WTC11 (cell line): ENCODE measurements at regions not wholly inside any gene's neighbourhood (a gene's known extent, or its start where the extent isn't known, plus 50 kb on each side); places are given as distances from the start of the nearest gene placed in this dataset.

Source experiments
- ATAC-seq: fragments of 200-7000 bp; cut with Tn5 transposase; 2 replicates; pipeline ENCODE4 v1.10.0; 2021; ENCODE audit warnings: mild to moderate bottlenecking, moderate library complexity
- CTCF ChIA-PET: fragments of 300-600 bp; sonication (Branson Sonifier 250); formaldehyde crosslinking; loops from one replicate; lab custom pipeline; 2021; ENCODE audit warnings: antibody characterized with exemption; lab: Charles Lee
- POLR2A ChIA-PET: fragments of 350-600 bp; sonication (Branson Sonifier 250); formaldehyde crosslinking; loops from one replicate; lab custom pipeline; 2021; ENCODE audit warnings: antibody characterized with exemption; lab: Charles Lee
- DNase-seq: peaks from one replicate; pipeline ENCODE4 v3.0.0; 2021; ENCODE audit warnings: low spot score
- H3K27ac Mint-ChIP-seq: 2 replicates; pipeline ENCODE4 v1.8.0; 2021; ENCODE audit warnings: mixed read lengths
- H3K27me3 Mint-ChIP-seq: 2 replicates; pipeline ENCODE4 v1.8.0; 2021; ENCODE audit warnings: low read depth, mild to moderate bottlenecking, moderate library complexity, mixed read lengths
- H3K36me3 Mint-ChIP-seq: 2 replicates; pipeline ENCODE4 v1.8.0; 2021; ENCODE audit warnings: mixed read lengths
- H3K4me1 Mint-ChIP-seq: 2 replicates; pipeline ENCODE4 v1.8.0; 2022; ENCODE audit warnings: mixed read lengths
- H3K4me3 Mint-ChIP-seq: 2 replicates; pipeline ENCODE4 v1.8.0; 2021; ENCODE audit warnings: mild to moderate bottlenecking, moderate library complexity, mixed read lengths
- H3K9me3 Mint-ChIP-seq: 2 replicates; pipeline ENCODE4 v1.8.0; 2021; ENCODE audit warnings: mixed read lengths
- ATF3 ChIP-seq: sonication (generic); formaldehyde crosslinking; conservative IDR thresholded peaks from 2 replicates; pipeline ENCODE4 v1.8.1; 2022; ENCODE audit warnings: mild to moderate bottlenecking, missing genetic modification reagents
- E2F5 ChIP-seq: sonication (generic); formaldehyde crosslinking; IDR thresholded peaks from 2 replicates; pipeline ENCODE4 v1.8.1; 2022; ENCODE audit warnings: mild to moderate bottlenecking, moderate library complexity, missing genetic modification reagents
- FOXP1 ChIP-seq: sonication (generic); formaldehyde crosslinking; IDR thresholded peaks from 2 replicates; pipeline ENCODE4 v1.8.0; 2022; ENCODE audit warnings: missing genetic modification reagents, mild to moderate bottlenecking, moderate library complexity, borderline replicate concordance
- IRF2 ChIP-seq: sonication (generic); formaldehyde crosslinking; IDR thresholded peaks from 2 replicates; pipeline ENCODE4 v1.8.0; 2022; ENCODE audit warnings: low read depth, missing genetic modification reagents, borderline replicate concordance
- KAT7 ChIP-seq: sonication (generic); formaldehyde crosslinking; IDR thresholded peaks from 2 replicates; pipeline ENCODE4 v1.8.1; 2023; ENCODE audit warnings: missing genetic modification reagents, mild to moderate bottlenecking, borderline replicate concordance
- NR2C2 ChIP-seq: sonication (generic); formaldehyde crosslinking; IDR thresholded peaks from 2 replicates; pipeline ENCODE4 v1.8.0; 2022; ENCODE audit warnings: mild to moderate bottlenecking, missing genetic modification reagents
- SMAD4 ChIP-seq: sonication (generic); formaldehyde crosslinking; IDR thresholded peaks from 2 replicates; pipeline ENCODE4 v1.8.0; 2022; ENCODE audit warnings: mild to moderate bottlenecking, missing genetic modification reagents
- TEAD1 ChIP-seq: sonication (generic); formaldehyde crosslinking; IDR thresholded peaks from 2 replicates; pipeline ENCODE4 v1.8.0; 2022; ENCODE audit warnings: mild to moderate bottlenecking, missing genetic modification reagents
- USF1 ChIP-seq: sonication (generic); formaldehyde crosslinking; IDR thresholded peaks from 2 replicates; pipeline ENCODE4 v1.8.0; 2022; ENCODE audit warnings: mild to moderate bottlenecking, missing genetic modification reagents
- ZNF121 ChIP-seq: sonication (generic); formaldehyde crosslinking; IDR thresholded peaks from 2 replicates; pipeline ENCODE4 v1.8.0; 2023; ENCODE audit warnings: missing genetic modification reagents
- ZNF263 ChIP-seq: sonication (generic); formaldehyde crosslinking; IDR thresholded peaks from 2 replicates; pipeline ENCODE4 v1.8.1; 2022; ENCODE audit warnings: low read depth, mild to moderate bottlenecking, moderate library complexity, missing genetic modification reagents
- ZNF423 ChIP-seq: fragments of 250-450 bp; sonication (Bioruptor Pico); IDR thresholded peaks from 2 replicates; pipeline ENCODE4 v2.1.2; 2022; ENCODE audit warnings: mild to moderate bottlenecking, moderate library complexity
- TF ChIP-seq, protein P1 (sequence below): sonication (generic); formaldehyde crosslinking; IDR thresholded peaks from 2 replicates; pipeline ENCODE4 v1.8.1; 2023; ENCODE audit warnings: mild to moderate bottlenecking, missing genetic modification reagents
- TF ChIP-seq, protein P2 (sequence below): sonication (generic); formaldehyde crosslinking; IDR thresholded peaks from 2 replicates; pipeline ENCODE4 v1.8.0; 2023; ENCODE audit warnings: missing genetic modification reagents, mild to moderate bottlenecking, borderline replicate concordance
- TF ChIP-seq, protein P3 (sequence below): fragments of 250-450 bp; sonication (Bioruptor Pico); IDR thresholded peaks from 2 replicates; pipeline ENCODE4 v1.9.0; 2021; ENCODE audit warnings: mild to moderate bottlenecking

DNA sequence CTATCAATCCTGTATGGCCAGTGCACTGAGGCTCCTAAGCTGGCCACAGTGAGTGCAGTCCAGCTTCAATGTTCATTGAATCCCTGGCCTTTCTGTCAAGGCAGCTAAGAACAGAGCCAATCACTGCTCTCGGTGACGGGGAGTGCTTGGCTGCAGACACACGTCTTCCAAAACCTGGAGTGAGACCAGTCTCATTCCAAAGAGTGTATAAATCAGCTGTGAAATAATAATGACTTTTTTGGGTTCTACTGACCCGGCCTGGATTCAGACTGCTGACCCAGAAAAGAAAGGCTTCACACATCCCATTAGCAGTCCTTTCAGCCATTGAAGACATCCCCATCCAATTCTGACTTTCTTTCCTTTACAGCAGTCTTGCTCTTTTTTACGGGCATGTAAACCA is 665.5 kb downstream of the GBE1 start:
- DNase-seq = no peak
- ATAC-seq = no peak
- Mint-ChIP-seq H3K9me3 (peaks cover 11% of the 10 kb centered on the region), H3K27ac (no peak overlapping the region), H3K4me3 (no peak overlapping the region), H3K27me3 (no peaks in the 10 kb centered on the region), H3K4me1 (no peaks in the 10 kb centered on the region), H3K36me3 (peaks cover 9% of the 10 kb centered on the region)
- ChIA-PET POLR2A (no interaction called here), CTCF (no interaction called here)
- TF ChIP-seq TEAD1 (CRISPR knock-in tag) = no peak

GRCh38 chr3:81094986-81095385 is 666.5 kb downstream of the GBE1 start:
- Mint-ChIP-seq H3K9me3 (peaks cover 19% of the 10 kb centered on the region), H3K27ac (no peak overlapping the region), H3K4me1 (no peaks in the 10 kb centered on the region), H3K36me3 (peaks cover 16% of the 10 kb centered on the region), H3K4me3 (no peak overlapping the region), H3K27me3 (no peaks in the 10 kb centered on the region)
- ATAC-seq (no peak), DNase-seq (no peak)
- TF ChIP-seq, protein P1, sequence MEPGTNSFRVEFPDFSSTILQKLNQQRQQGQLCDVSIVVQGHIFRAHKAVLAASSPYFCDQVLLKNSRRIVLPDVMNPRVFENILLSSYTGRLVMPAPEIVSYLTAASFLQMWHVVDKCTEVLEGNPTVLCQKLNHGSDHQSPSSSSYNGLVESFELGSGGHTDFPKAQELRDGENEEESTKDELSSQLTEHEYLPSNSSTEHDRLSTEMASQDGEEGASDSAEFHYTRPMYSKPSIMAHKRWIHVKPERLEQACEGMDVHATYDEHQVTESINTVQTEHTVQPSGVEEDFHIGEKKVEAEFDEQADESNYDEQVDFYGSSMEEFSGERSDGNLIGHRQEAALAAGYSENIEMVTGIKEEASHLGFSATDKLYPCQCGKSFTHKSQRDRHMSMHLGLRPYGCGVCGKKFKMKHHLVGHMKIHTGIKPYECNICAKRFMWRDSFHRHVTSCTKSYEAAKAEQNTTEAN (CRISPR knock-in tag) = no peak
- TF ChIP-seq ATF3 (CRISPR knock-in tag) (no peak), SMAD4 (CRISPR knock-in tag) (no peak), IRF2 (CRISPR knock-in tag) (no peak), KAT7 (CRISPR knock-in tag) (no peak)
- CTCF ChIA-PET = no interaction called here
- POLR2A ChIA-PET = no interaction called here

- no peaks in the 10 kb centered on the region for H3K4me1 Mint-ChIP-seq
- peaks cover 20% of the 10 kb centered on the region for H3K36me3 Mint-ChIP-seq
- CTCF ChIA-PET = no interaction called here
- H3K27me3 Mint-ChIP-seq = no peaks in the 10 kb centered on the region
- DNase-seq = no peak
- TF ChIP-seq ZNF263 (CRISPR knock-in tag) (no peak), E2F5 (CRISPR knock-in tag) (no peak), FOXP1 (no peak), ZNF121 (CRISPR knock-in tag) (no peak), TEAD1 (CRISPR knock-in tag) (no peak)
- TF ChIP-seq, protein P2, sequence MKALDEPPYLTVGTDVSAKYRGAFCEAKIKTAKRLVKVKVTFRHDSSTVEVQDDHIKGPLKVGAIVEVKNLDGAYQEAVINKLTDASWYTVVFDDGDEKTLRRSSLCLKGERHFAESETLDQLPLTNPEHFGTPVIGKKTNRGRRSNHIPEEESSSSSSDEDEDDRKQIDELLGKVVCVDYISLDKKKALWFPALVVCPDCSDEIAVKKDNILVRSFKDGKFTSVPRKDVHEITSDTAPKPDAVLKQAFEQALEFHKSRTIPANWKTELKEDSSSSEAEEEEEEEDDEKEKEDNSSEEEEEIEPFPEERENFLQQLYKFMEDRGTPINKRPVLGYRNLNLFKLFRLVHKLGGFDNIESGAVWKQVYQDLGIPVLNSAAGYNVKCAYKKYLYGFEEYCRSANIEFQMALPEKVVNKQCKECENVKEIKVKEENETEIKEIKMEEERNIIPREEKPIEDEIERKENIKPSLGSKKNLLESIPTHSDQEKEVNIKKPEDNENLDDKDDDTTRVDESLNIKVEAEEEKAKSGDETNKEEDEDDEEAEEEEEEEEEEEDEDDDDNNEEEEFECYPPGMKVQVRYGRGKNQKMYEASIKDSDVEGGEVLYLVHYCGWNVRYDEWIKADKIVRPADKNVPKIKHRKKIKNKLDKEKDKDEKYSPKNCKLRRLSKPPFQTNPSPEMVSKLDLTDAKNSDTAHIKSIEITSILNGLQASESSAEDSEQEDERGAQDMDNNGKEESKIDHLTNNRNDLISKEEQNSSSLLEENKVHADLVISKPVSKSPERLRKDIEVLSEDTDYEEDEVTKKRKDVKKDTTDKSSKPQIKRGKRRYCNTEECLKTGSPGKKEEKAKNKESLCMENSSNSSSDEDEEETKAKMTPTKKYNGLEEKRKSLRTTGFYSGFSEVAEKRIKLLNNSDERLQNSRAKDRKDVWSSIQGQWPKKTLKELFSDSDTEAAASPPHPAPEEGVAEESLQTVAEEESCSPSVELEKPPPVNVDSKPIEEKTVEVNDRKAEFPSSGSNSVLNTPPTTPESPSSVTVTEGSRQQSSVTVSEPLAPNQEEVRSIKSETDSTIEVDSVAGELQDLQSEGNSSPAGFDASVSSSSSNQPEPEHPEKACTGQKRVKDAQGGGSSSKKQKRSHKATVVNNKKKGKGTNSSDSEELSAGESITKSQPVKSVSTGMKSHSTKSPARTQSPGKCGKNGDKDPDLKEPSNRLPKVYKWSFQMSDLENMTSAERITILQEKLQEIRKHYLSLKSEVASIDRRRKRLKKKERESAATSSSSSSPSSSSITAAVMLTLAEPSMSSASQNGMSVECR (CRISPR knock-in tag) = no peak
- TF ChIP-seq, all 79 proteins: peak for 0
- Mint-ChIP-seq H3K9me3 (peaks cover 26% of the 10 kb centered on the region), H3K27ac (no peak overlapping the region), H3K4me3 (no peak overlapping the region)
- no peak for ATAC-seq
- POLR2A ChIA-PET = no interaction called here
These were observed 673.8 kb downstream of the GBE1 start for GRCh38 chr3:81087607-81088006.

DNA sequence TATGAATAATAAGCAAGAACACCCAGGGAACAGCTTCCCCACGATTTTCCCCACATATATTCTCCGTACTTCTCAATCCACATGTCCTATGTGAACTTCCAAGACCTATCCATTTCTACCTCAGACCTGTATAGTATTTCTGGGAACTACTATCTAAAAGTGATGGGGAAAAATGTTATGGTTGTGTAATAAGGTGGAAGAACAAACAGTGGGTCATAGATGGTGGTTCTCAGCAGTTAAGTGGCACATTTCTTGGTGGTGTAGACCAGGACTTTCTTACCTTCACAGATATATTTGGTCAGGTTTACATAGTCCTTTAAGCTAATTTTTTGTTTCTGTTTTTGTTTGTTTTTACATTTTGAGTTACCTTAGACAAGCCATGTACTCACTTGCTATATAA is 675.1 kb downstream of the GBE1 start:
- ATAC-seq (no peak), DNase-seq (no peak)
- CTCF ChIA-PET = no interaction called here
- TF ChIP-seq ZNF423 (CRISPR knock-in tag) (no peak), ZNF263 (CRISPR knock-in tag) (no peak), NR2C2 (CRISPR knock-in tag) (no peak), SMAD4 (CRISPR knock-in tag) (no peak), USF1 (CRISPR knock-in tag) (no peak)
- TF ChIP-seq, protein P3, sequence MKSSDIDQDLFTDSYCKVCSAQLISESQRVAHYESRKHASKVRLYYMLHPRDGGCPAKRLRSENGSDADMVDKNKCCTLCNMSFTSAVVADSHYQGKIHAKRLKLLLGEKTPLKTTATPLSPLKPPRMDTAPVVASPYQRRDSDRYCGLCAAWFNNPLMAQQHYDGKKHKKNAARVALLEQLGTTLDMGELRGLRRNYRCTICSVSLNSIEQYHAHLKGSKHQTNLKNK = no peak
- TF ChIP-seq, all 79 proteins: peak for 0
- Mint-ChIP-seq H3K4me3 (no peak overlapping the region), H3K27ac (no peak overlapping the region), H3K36me3 (peaks cover 16% of the 10 kb centered on the region), H3K4me1 (no peaks in the 10 kb centered on the region), H3K9me3 (peaks cover 19% of the 10 kb centered on the region), H3K27me3 (no peaks in the 10 kb centered on the region)
- POLR2A ChIA-PET = no interaction called here
